Panc1 (cell line): ENCODE measurements at regions not wholly inside any gene's neighbourhood (a gene's known extent, or its start where the extent isn't known, plus 50 kb on each side); places are given as distances from the start of the nearest gene placed in this dataset.

Experiments used
- ATAC-seq: fragments of 200-7000 bp; cut with Tn5 transposase; 2 replicates; pipeline ENCODE4 v1.9.1; 2020; ENCODE audit warnings: mild to moderate bottlenecking, moderate library complexity
- BruUV-seq: library from RNA; stranded (reverse); fragments of 400-500 nt; replicated peaks from 2 replicates; lab custom pipeline; 2021; lab: Mats Ljungman, UMichigan
- CTCF ChIA-PET: fragments of 300-600 bp; sonication (Branson Sonifier 250); formaldehyde crosslinking; loops from one replicate; lab custom pipeline; 2022; ENCODE audit warnings: antibody characterized with exemption; lab: Charles Lee
- POLR2A ChIA-PET: fragments of 300-600 bp; sonication (Branson Sonifier 250); formaldehyde crosslinking; loops from one replicate; lab custom pipeline; 2022; ENCODE audit warnings: antibody characterized with exemption; lab: Charles Lee
- DNase-seq: peaks from one replicate; pipeline ENCODE4 v3.0.0-alpha.2; 2010; ENCODE audit warnings: low read depth, low spot score
- H3K27ac ChIP-seq: 2 replicates; pipeline ENCODE4 v1.5.1; 2011; ENCODE audit warnings: mild to moderate bottlenecking, low read length, inconsistent platforms
- H3K27me3 ChIP-seq: fragments of 200-500 bp; sonication (Bioruptor generic); 2 replicates; pipeline ENCODE4 v1.6.0; 2014; ENCODE audit warnings: low read length, inconsistent platforms; ENCODE audit not compliant: control insufficient read depth, insufficient read depth
- H3K36me3 ChIP-seq: fragments of 200-500 bp; sonication (Bioruptor generic); 2 replicates; pipeline ENCODE4 v1.5.1; 2014; ENCODE audit warnings: inconsistent platforms, mild to moderate bottlenecking, low read length, moderate library complexity; ENCODE audit not compliant: control insufficient read depth, insufficient read depth
- H3K4me1 ChIP-seq: 2 replicates; pipeline ENCODE4 v1.5.1; 2011; ENCODE audit warnings: inconsistent platforms, mild to moderate bottlenecking, low read length, moderate library complexity; ENCODE audit not compliant: control insufficient read depth, insufficient read depth
- H3K4me3 ChIP-seq, 2 experiments: 2 replicates each; pipeline ENCODE4 v1.5.1; 2011 to 2012; ENCODE audit warnings: low read depth in 2 of 2, low read length in 2 of 2, mild to moderate bottlenecking in 2 of 2, inconsistent platforms in 1 of 2, moderate library complexity in 1 of 2
- H3K9me3 ChIP-seq: fragments of 200-500 bp; sonication (Bioruptor generic); 2 replicates; pipeline ENCODE4 v1.5.1; 2014; ENCODE audit warnings: low read depth, mild to moderate bottlenecking, inconsistent platforms, low read length, moderate library complexity; ENCODE audit not compliant: control insufficient read depth, insufficient read depth
- POLR2AphosphoS5 ChIP-seq: IDR thresholded peaks from 2 replicates; pipeline ENCODE4 v1.6.1; 2012; ENCODE audit warnings: mild to moderate bottlenecking, low read depth, low read length, moderate library complexity
- SIN3A ChIP-seq: IDR thresholded peaks from 2 replicates; pipeline ENCODE4 v1.6.1; 2012; ENCODE audit warnings: low read depth, mild to moderate bottlenecking, low read length, moderate library complexity, borderline replicate concordance; ENCODE audit not compliant: insufficient read depth
- TCF7L2 ChIP-seq: IDR thresholded peaks from 2 replicates; pipeline ENCODE4 v1.6.1; 2011; ENCODE audit warnings: mild to moderate bottlenecking, low read depth, low read length, inconsistent platforms
- in situ Hi-C: cut with HindIII; loops from 2 replicates; pipeline ENCODE4 v1.10.0; 2016; ENCODE audit warnings: low sequenced_read_pairs, low pct_unique_long_range_greater_than_20kb
- intact Hi-C: fragments of 100-400 bp; cut with micrococcal nuclease; formaldehyde crosslinking; loops from one replicate; pipeline ENCODE4 v1.10.0; 2022; ENCODE audit not compliant: unreplicated experiment
- TF ChIP-seq, protein P1 (sequence below): fragments of 450-650 bp; IDR thresholded peaks from 2 replicates; pipeline ENCODE4 v1.5.1; 2017; ENCODE audit warnings: mild to moderate bottlenecking
- TF ChIP-seq, protein P2 (sequence below), 2 experiments: IDR thresholded peaks; 2 replicates each; pipeline ENCODE4 v1.6.1; 2011 to 2012; ENCODE audit warnings: low read depth in 2 of 2, control low read depth in 1 of 2, low read length in 1 of 2, mild to moderate bottlenecking in 1 of 2, moderate library complexity in 1 of 2; ENCODE audit not compliant: insufficient read depth in 1 of 2

DNA sequence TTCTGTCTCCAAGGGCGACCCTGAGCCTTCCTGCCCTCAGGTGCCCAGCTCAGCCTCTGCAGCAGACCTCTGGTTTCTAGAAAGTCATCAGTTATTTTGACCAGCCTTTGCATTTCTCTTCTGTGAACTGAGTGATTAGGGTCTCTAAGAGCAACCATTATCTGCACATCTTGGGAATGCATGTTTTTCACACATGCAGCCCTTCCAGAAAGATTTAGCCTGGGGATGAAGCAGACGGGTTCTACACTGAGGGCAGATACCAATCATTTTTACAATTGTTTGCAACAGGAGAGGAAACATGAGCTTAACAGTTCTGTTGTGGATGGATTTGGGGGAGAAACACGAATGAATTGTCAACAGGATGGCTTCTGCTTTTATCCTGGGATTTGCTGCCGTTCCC lies 90.1 kb upstream of the PITX1 start:
- POLR2A ChIA-PET: no interaction called here
- CTCF ChIA-PET: no interaction called here
- Histone ChIP-seq H3K4me1 (no peaks in the 10 kb centered on the region), H3K4me3 (no peak overlapping the region), H3K9me3 (no peaks in the 10 kb centered on the region), H3K27ac (no peak overlapping the region), H3K27me3 (no peaks in the 10 kb centered on the region), H3K36me3 (no peaks in the 10 kb centered on the region)
- DNase-seq (no peak), ATAC-seq (no peak)
- in situ Hi-C loops: no loop called here
- no peak for TF ChIP-seq POLR2AphosphoS5
- no peak for TF ChIP-seq TCF7L2
- TF ChIP-seq, protein P1, sequence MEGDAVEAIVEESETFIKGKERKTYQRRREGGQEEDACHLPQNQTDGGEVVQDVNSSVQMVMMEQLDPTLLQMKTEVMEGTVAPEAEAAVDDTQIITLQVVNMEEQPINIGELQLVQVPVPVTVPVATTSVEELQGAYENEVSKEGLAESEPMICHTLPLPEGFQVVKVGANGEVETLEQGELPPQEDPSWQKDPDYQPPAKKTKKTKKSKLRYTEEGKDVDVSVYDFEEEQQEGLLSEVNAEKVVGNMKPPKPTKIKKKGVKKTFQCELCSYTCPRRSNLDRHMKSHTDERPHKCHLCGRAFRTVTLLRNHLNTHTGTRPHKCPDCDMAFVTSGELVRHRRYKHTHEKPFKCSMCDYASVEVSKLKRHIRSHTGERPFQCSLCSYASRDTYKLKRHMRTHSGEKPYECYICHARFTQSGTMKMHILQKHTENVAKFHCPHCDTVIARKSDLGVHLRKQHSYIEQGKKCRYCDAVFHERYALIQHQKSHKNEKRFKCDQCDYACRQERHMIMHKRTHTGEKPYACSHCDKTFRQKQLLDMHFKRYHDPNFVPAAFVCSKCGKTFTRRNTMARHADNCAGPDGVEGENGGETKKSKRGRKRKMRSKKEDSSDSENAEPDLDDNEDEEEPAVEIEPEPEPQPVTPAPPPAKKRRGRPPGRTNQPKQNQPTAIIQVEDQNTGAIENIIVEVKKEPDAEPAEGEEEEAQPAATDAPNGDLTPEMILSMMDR: no peak
- TF ChIP-seq, protein P2, sequence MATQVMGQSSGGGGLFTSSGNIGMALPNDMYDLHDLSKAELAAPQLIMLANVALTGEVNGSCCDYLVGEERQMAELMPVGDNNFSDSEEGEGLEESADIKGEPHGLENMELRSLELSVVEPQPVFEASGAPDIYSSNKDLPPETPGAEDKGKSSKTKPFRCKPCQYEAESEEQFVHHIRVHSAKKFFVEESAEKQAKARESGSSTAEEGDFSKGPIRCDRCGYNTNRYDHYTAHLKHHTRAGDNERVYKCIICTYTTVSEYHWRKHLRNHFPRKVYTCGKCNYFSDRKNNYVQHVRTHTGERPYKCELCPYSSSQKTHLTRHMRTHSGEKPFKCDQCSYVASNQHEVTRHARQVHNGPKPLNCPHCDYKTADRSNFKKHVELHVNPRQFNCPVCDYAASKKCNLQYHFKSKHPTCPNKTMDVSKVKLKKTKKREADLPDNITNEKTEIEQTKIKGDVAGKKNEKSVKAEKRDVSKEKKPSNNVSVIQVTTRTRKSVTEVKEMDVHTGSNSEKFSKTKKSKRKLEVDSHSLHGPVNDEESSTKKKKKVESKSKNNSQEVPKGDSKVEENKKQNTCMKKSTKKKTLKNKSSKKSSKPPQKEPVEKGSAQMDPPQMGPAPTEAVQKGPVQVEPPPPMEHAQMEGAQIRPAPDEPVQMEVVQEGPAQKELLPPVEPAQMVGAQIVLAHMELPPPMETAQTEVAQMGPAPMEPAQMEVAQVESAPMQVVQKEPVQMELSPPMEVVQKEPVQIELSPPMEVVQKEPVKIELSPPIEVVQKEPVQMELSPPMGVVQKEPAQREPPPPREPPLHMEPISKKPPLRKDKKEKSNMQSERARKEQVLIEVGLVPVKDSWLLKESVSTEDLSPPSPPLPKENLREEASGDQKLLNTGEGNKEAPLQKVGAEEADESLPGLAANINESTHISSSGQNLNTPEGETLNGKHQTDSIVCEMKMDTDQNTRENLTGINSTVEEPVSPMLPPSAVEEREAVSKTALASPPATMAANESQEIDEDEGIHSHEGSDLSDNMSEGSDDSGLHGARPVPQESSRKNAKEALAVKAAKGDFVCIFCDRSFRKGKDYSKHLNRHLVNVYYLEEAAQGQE (IDR thresholded peaks at IDR 0.05; ENCODE audit: insufficient read depth in 1 of 2, low read depth in 2 of 2, low read length in 1 of 2): no peak
- no peak for TF ChIP-seq SIN3A
- intact Hi-C loops: no loop called here
- no TSS peak for BruUV-seq

DNA sequence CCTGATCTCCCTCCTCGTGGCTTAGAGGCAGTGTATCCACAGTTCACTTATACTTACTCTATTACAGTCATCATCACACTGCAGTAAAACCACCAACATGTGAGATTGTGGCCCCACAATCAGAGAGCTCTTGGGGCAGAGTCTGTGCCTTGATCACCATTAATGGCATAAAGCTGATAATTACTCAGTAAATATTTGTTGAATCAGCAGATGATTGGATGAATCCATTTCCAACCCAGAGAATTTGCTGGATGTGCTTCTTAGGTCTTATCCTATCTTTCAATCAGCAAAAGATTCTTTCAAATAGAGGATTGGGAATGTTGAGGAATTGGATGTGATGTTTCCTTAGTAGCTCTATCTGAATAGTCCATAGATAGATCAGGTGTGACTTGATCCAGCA lies 88.8 kb upstream of the PITX1 start:
- ChIA-PET CTCF (no interaction called here), POLR2A (no interaction called here)
- Histone ChIP-seq H3K4me3 (no peak overlapping the region), H3K27ac (no peak overlapping the region), H3K9me3 (no peaks in the 10 kb centered on the region), H3K36me3 (no peaks in the 10 kb centered on the region), H3K4me1 (no peaks in the 10 kb centered on the region), H3K27me3 (no peaks in the 10 kb centered on the region)
- BruUV-seq: no TSS peak
- in situ Hi-C loops: no loop called here
- DNase-seq (no peak), ATAC-seq (no peak)
- intact Hi-C loops: no loop called here
- TF ChIP-seq, protein P2 (IDR thresholded peaks at IDR 0.05; ENCODE audit: insufficient read depth in 1 of 2, low read depth in 2 of 2, low read length in 1 of 2): no peak
- no peak for TF ChIP-seq TCF7L2
- TF ChIP-seq POLR2AphosphoS5: no peak
- TF ChIP-seq, protein P1: no peak
- no peak for TF ChIP-seq SIN3A
